OCI-LY7 (cell line): ENCODE measurements at regions not wholly inside any gene's neighbourhood (a gene's known extent, or its start where the extent isn't known, plus 50 kb on each side); places are given as distances from the start of the nearest gene placed in this dataset.

Experiments
- BruUV-seq: library from RNA; stranded (reverse); fragments of 400-500 nt; replicated peaks from 2 replicates; lab custom pipeline; 2021; lab: Mats Ljungman, UMichigan
- CTCF ChIA-PET: fragments of 300-600 bp; sonication (Branson Sonifier 250); formaldehyde crosslinking; loops from one replicate; lab custom pipeline; 2022; ENCODE audit warnings: antibody characterized with exemption; ENCODE audit not compliant: unreplicated experiment; lab: Charles Lee
- POLR2A ChIA-PET: fragments of 300-600 bp; sonication (Branson Sonifier 250); formaldehyde crosslinking; loops from one replicate; lab custom pipeline; 2022; ENCODE audit warnings: antibody characterized with exemption; lab: Charles Lee
- DNase-seq: peaks from one replicate; pipeline ENCODE4 v3.0.0-alpha.2; 2015; ENCODE audit warnings: low spot score
- H2AFZ ChIP-seq: fragments of 200-600 bp; sonication (generic), shearing (Covaris generic); 2 replicates; pipeline ENCODE4 v1.6.1; 2014; ENCODE audit warnings: mild to moderate bottlenecking, antibody characterized with exemption, low read length, moderate library complexity
- H3K27ac ChIP-seq: fragments of 200-600 bp; sonication (generic); 2 replicates; pipeline ENCODE4 v1.5.1; 2014; ENCODE audit warnings: mixed run types, low read depth, mild to moderate bottlenecking, moderate library complexity, low read length, inconsistent platforms; ENCODE audit not compliant: poor library complexity, severe bottlenecking
- H3K36me3 ChIP-seq: fragments of 200-600 bp; sonication (generic); 2 replicates; pipeline ENCODE4 v1.6.1; 2014; ENCODE audit warnings: mild to moderate bottlenecking, antibody characterized with exemption, low read length, moderate library complexity, mixed read lengths; ENCODE audit not compliant: insufficient read depth
- H3K4me1 ChIP-seq: fragments of 200-600 bp; sonication (generic); 2 replicates; pipeline ENCODE4 v1.5.1; 2014; ENCODE audit warnings: mild to moderate bottlenecking, low read length; ENCODE audit not compliant: insufficient read depth, poor library complexity, severe bottlenecking
- H3K4me2 ChIP-seq: fragments of 200-600 bp; sonication (generic); 2 replicates; pipeline ENCODE4 v1.6.1; 2014; ENCODE audit warnings: mild to moderate bottlenecking, low read length
- H3K4me3 ChIP-seq: fragments of 200-600 bp; sonication (generic); 2 replicates; pipeline ENCODE4 v1.5.1; 2014; ENCODE audit warnings: mild to moderate bottlenecking, low read depth, low read length; ENCODE audit not compliant: poor library complexity, severe bottlenecking
- H3K79me2 ChIP-seq: fragments of 200-600 bp; sonication (generic); 2 replicates; pipeline ENCODE4 v1.6.1; 2016; ENCODE audit warnings: low read depth, mild to moderate bottlenecking, low read length, moderate library complexity, mixed read lengths; ENCODE audit not compliant: insufficient read depth
- H3K9me2 ChIP-seq: fragments of 200-600 bp; sonication (generic); 2 replicates; pipeline ENCODE4 v1.6.1; 2016; ENCODE audit warnings: mild to moderate bottlenecking, low read length, mixed read lengths; ENCODE audit not compliant: insufficient read depth
- H3K9me3 ChIP-seq: fragments of 200-600 bp; sonication (generic); 2 replicates; pipeline ENCODE4 v1.6.1; 2014; ENCODE audit warnings: mild to moderate bottlenecking, mixed run types, low read length, mixed read lengths
- H4K20me1 ChIP-seq: fragments of 200-600 bp; sonication (generic); 2 replicates; pipeline ENCODE4 v1.6.1; 2014; ENCODE audit warnings: mild to moderate bottlenecking, antibody characterized with exemption, low read length, moderate library complexity, mixed read lengths; ENCODE audit not compliant: insufficient read depth
- EZH2phosphoT487 ChIP-seq: fragments of 200-600 bp; sonication (generic); IDR thresholded peaks from 2 replicates; pipeline ENCODE4 v1.6.1; 2018; ENCODE audit warnings: low read depth, borderline replicate concordance, mild to moderate bottlenecking, mixed run types, antibody characterized with exemption, low read length, moderate library complexity, mixed read lengths
- intact Hi-C: fragments of 100-400 bp; cut with micrococcal nuclease; formaldehyde crosslinking; loops from one replicate; pipeline ENCODE4 v1.10.0; 2022; ENCODE audit not compliant: unreplicated experiment
- TF ChIP-seq, protein P1 (sequence below): fragments of 200-600 bp; sonication (generic); conservative IDR thresholded peaks from 2 replicates; pipeline ENCODE4 v1.5.1; 2014; ENCODE audit warnings: mild to moderate bottlenecking, antibody characterized with exemption, low read length, moderate library complexity, mixed read lengths

DNA sequence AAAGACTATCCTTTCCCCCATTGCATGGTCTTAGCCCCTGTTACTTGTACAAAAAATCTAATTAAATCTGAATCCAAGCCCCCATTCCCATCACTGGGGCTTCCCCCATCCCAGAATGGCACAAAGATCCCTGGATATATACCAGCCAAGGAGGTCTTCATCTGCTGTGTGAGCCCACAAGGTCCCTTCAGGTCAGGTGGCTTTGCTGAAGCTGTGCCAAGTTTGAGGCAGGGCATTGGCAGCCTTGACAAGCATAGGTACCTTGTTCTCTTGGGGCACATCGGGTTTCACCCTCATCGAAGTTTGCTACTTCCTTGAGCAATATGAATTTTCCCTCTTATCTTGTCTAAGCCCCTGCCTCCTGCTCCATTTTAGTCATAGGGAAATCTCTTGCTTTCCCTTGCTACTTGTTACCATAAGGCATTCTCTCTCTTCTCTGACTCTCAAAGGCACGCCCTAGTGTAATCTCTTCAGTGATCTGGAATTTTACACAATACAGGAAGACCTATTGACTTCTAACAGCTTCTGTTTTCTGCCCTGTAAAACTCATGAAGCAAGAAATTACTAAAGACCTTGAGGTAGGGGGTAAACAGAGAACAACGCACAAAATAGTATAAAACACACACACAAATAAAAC, 71.4 kb upstream of the COG2 start:
- Histone ChIP-seq H4K20me1 (no peaks in the 10 kb centered on the region), H3K9me2 (no peaks in the 10 kb centered on the region), H3K9me3 (no peaks in the 10 kb centered on the region), H3K4me2 (no peak overlapping the region), H3K4me3 (no peak overlapping the region), H3K79me2 (no peaks in the 10 kb centered on the region), H3K27ac (no peak overlapping the region), H3K36me3 (no peaks in the 10 kb centered on the region), H2AFZ (no peak overlapping the region), H3K4me1 (no peaks in the 10 kb centered on the region)
- ChIA-PET CTCF (no interaction called here), POLR2A (no interaction called here)
- no TSS peak for BruUV-seq
- intact Hi-C loops: no loop called here
- DNase-seq: no peak
- TF ChIP-seq EZH2phosphoT487: no peak
- TF ChIP-seq, protein P1, sequence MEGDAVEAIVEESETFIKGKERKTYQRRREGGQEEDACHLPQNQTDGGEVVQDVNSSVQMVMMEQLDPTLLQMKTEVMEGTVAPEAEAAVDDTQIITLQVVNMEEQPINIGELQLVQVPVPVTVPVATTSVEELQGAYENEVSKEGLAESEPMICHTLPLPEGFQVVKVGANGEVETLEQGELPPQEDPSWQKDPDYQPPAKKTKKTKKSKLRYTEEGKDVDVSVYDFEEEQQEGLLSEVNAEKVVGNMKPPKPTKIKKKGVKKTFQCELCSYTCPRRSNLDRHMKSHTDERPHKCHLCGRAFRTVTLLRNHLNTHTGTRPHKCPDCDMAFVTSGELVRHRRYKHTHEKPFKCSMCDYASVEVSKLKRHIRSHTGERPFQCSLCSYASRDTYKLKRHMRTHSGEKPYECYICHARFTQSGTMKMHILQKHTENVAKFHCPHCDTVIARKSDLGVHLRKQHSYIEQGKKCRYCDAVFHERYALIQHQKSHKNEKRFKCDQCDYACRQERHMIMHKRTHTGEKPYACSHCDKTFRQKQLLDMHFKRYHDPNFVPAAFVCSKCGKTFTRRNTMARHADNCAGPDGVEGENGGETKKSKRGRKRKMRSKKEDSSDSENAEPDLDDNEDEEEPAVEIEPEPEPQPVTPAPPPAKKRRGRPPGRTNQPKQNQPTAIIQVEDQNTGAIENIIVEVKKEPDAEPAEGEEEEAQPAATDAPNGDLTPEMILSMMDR: no peak

- Histone ChIP-seq H2AFZ (no peak overlapping the region), H3K27ac (no peak overlapping the region), H3K9me2 (no peaks in the 10 kb centered on the region), H4K20me1 (no peaks in the 10 kb centered on the region), H3K79me2 (no peaks in the 10 kb centered on the region), H3K4me1 (no peaks in the 10 kb centered on the region), H3K4me2 (no peak overlapping the region), H3K4me3 (no peak overlapping the region), H3K9me3 (no peaks in the 10 kb centered on the region), H3K36me3 (no peaks in the 10 kb centered on the region)
- no peak for TF ChIP-seq EZH2phosphoT487
- TF ChIP-seq, protein P1: no peak
- intact Hi-C loops: no loop called here
- BruUV-seq: no TSS peak
- CTCF ChIA-PET: no interaction called here
- POLR2A ChIA-PET: no interaction called here
- no peak for DNase-seq
These were observed 73.1 kb upstream of the COG2 start for GRCh38 chr1:230569201-230569600.

- H3K4me2 ChIP-seq: no peak overlapping the region
- no peaks in the 10 kb centered on the region for H3K9me3 ChIP-seq
- no peaks in the 10 kb centered on the region for H3K4me1 ChIP-seq
- no TSS peak for BruUV-seq
- no peaks in the 10 kb centered on the region for H3K79me2 ChIP-seq
- no peak overlapping the region for H3K27ac ChIP-seq
- CTCF ChIA-PET: no interaction called here
- H3K9me2 ChIP-seq: no peaks in the 10 kb centered on the region
- intact Hi-C loops: no loop called here
- no peak overlapping the region for H3K4me3 ChIP-seq
- POLR2A ChIA-PET: no interaction called here
- H3K36me3 ChIP-seq: no peaks in the 10 kb centered on the region
- H2AFZ ChIP-seq: no peak overlapping the region
- no peak for TF ChIP-seq EZH2phosphoT487
- TF ChIP-seq, protein P1: no peak
- H4K20me1 ChIP-seq: no peaks in the 10 kb centered on the region
- DNase-seq: no peak
These were observed 73.6 kb upstream of the COG2 start for GRCh38 chr1:230568676-230569075.
